NCI-H2196 (cell line): ENCODE measurements at regions not wholly inside any gene's neighbourhood (a gene's known extent, or its start where the extent isn't known, plus 50 kb on each side); places are given as distances from the start of the nearest gene placed in this dataset.
"Not testable (repeated sequence)": the region's sequence is repeated elsewhere in the genome, so short reads cannot be mapped to it uniquely, and the experiment has no call there.

ENCODE experiments used
- DNase-seq: peaks from one replicate; lab custom pipeline; 2025; ENCODE audit not compliant: unreplicated experiment; lab: John Stamatoyannopoulos, UW

- no peak for DNase-seq
These were observed 128.5 kb upstream of the LRIG1 start for GRCh38 chr3:66629150-66629981.

- no peak for DNase-seq
These were observed 129.2 kb upstream of the LRIG1 start for GRCh38 chr3:66629982-66630368.

GRCh38 chr3:66633402-66634381 is 132.9 kb upstream of the LRIG1 start:
- no peak for DNase-seq

- DNase-seq, result no peak
These were observed 137.9 kb upstream of the LRIG1 start for GRCh38 chr3:66638717-66639116.

- DNase-seq, result no peak
These were observed 139.1 kb upstream of the LRIG1 start for GRCh38 chr3:66639809-66640356.

- no peak for DNase-seq
These were observed 141.2 kb upstream of the LRIG1 start for GRCh38 chr3:66642019-66642418.

GRCh38 chr3:66642484-66642883 is 141.7 kb upstream of the LRIG1 start:
- DNase-seq, result no peak

- no peak for DNase-seq
These were observed 143.7 kb upstream of the LRIG1 start for GRCh38 chr3:66644549-66644948.

GRCh38 chr3:66648975-66649374 is 148.2 kb upstream of the LRIG1 start:
- no peak for DNase-seq

- DNase-seq, result not testable (repeated sequence)
These were observed 150.7 kb upstream of the LRIG1 start for GRCh38 chr3:66651520-66651919.

- not testable (repeated sequence) for DNase-seq
These were observed 151.3 kb upstream of the LRIG1 start for GRCh38 chr3:66652100-66652499.

GRCh38 chr3:66655044-66655443 is 154.2 kb upstream of the LRIG1 start:
- DNase-seq, result no peak

- DNase-seq, result no peak
These were observed 154.8 kb upstream of the LRIG1 start for GRCh38 chr3:66655671-66656070.

GRCh38 chr3:66656609-66657008 is 155.8 kb upstream of the LRIG1 start:
- no peak for DNase-seq

GRCh38 chr3:66659056-66659455 is 158.2 kb upstream of the LRIG1 start:
- DNase-seq, result no peak

GRCh38 chr3:66661628-66662027 is 160.8 kb upstream of the LRIG1 start:
- DNase-seq, result no peak

GRCh38 chr3:66662894-66663293 is 162.1 kb upstream of the LRIG1 start:
- no peak for DNase-seq

GRCh38 chr3:66665021-66665695 is 164.3 kb upstream of the LRIG1 start:
- DNase-seq, result no peak

- no peak for DNase-seq
These were observed 165.5 kb upstream of the LRIG1 start for GRCh38 chr3:66666362-66666761.

- no peak for DNase-seq
These were observed 166.4 kb upstream of the LRIG1 start for GRCh38 chr3:66667263-66667662.

GRCh38 chr3:66671291-66671690 is 170.5 kb upstream of the LRIG1 start:
- DNase-seq, result no peak
